HCT116 (cell line): ENCODE measurements at regions not wholly inside any gene's neighbourhood (a gene's known extent, or its start where the extent isn't known, plus 50 kb on each side); places are given as distances from the start of the nearest gene placed in this dataset.

Experiments
- ATAC-seq: fragments of 200-7000 bp; cut with Tn5 transposase; 2 replicates; pipeline ENCODE4 v1.9.1; 2020; ENCODE audit warnings: mild to moderate bottlenecking, moderate library complexity
- BruUV-seq: library from RNA; stranded (reverse); fragments of 400-500 nt; replicated peaks from 2 replicates; lab custom pipeline; 2021; lab: Mats Ljungman, UMichigan
- CTCF ChIA-PET: fragments of 300-600 bp; sonication (Branson Sonifier 250); formaldehyde crosslinking; loops from one replicate; lab custom pipeline; 2021; ENCODE audit warnings: antibody characterized with exemption; lab: Charles Lee
- POLR2A ChIA-PET: fragments of 300-600, 350-600 bp; sonication (Branson Sonifier 250); formaldehyde crosslinking; loops from one replicate; lab custom pipeline; 2021; ENCODE audit warnings: antibody characterized with exemption; lab: Charles Lee
- RAD21 ChIA-PET, 2 experiments: fragments of 300-600 bp; sonication (Branson Sonifier 250); formaldehyde crosslinking; loops; one replicate each; lab custom pipeline; 2023; ENCODE audit warnings: low total read pairs in 2 of 2; ENCODE audit not compliant: uncharacterized antibody in 2 of 2, unreplicated experiment in 2 of 2, low non-redundant PET in 1 of 2; lab: Charles Lee
- DNase-seq: peaks from one replicate; pipeline ENCODE4 v3.0.0-alpha.2; 2010; ENCODE audit warnings: low read depth, low spot score
- H2AFZ ChIP-seq: fragments of 200-600 bp; shearing (Covaris generic), sonication (generic); 2 replicates; pipeline ENCODE4 v1.6.1; 2017; ENCODE audit warnings: low read depth, mixed run types, mixed read lengths, antibody characterized with exemption, low read length; ENCODE audit not compliant: poor library complexity, severe bottlenecking
- H3K27ac ChIP-seq: 2 replicates; pipeline ENCODE4 v1.5.1; 2012; ENCODE audit warnings: low read depth, low read length
- H3K27me3 ChIP-seq: fragments of 200-600 bp; sonication (generic); 2 replicates; pipeline ENCODE4 v1.6.1; 2016; ENCODE audit warnings: mixed run types, low read length, mixed read lengths; ENCODE audit not compliant: insufficient read depth
- H3K36me3 ChIP-seq, 2 experiments: fragments of 200-500 bp in 1 of 2; fragments of 200-600 bp in 1 of 2; sonication (Bioruptor generic) in 1 of 2; sonication (generic) in 1 of 2; 2 replicates each; pipeline versions ENCODE4 v1.5.1 to v1.6.1; 2014 to 2016; ENCODE audit warnings: low read length in 2 of 2, inconsistent platforms in 1 of 2, mixed read lengths in 1 of 2, mixed run types in 1 of 2; ENCODE audit not compliant: insufficient read depth in 2 of 2, control insufficient read depth in 1 of 2
- H3K4me1 ChIP-seq, 2 experiments: fragments of 200-600 bp in 1 of 2; sonication (generic) in 1 of 2; 2 replicates each; pipeline versions ENCODE4 v1.5.1 to v1.6.1; 2012 to 2017; ENCODE audit warnings: low read length in 2 of 2, inconsistent platforms in 1 of 2, mild to moderate bottlenecking in 1 of 2, mixed read lengths in 1 of 2, mixed run types in 1 of 2, moderate library complexity in 1 of 2; ENCODE audit not compliant: insufficient read depth in 2 of 2, control insufficient read depth in 1 of 2
- H3K4me2 ChIP-seq: fragments of 200-600 bp; sonication (generic); 2 replicates; pipeline ENCODE4 v1.6.1; 2017; ENCODE audit warnings: mixed run types, low read length, mixed read lengths
- H3K4me3 ChIP-seq, 2 experiments: fragments of 200-600 bp in 1 of 2; sonication (generic) in 1 of 2; replicated peaks in 1 of 2; 2 replicates each; pipeline ENCODE4 v1.5.1; 2011 to 2016; ENCODE audit warnings: low read length in 2 of 2, control low read depth in 1 of 2, low read depth in 1 of 2, mild to moderate bottlenecking in 1 of 2, mixed read lengths in 1 of 2, mixed run types in 1 of 2
- H3K79me2 ChIP-seq: fragments of 200-600 bp; sonication (generic); 2 replicates; pipeline ENCODE4 v1.6.1; 2017; ENCODE audit warnings: mild to moderate bottlenecking, mixed run types, low read length, moderate library complexity, mixed read lengths; ENCODE audit not compliant: insufficient read depth
- H3K9ac ChIP-seq: fragments of 200-600 bp; sonication (generic); 2 replicates; pipeline ENCODE4 v1.6.1; 2016; ENCODE audit warnings: low read length, mixed read lengths
- H3K9me2 ChIP-seq: fragments of 200-600 bp; sonication (generic), shearing (Covaris generic); 2 replicates; pipeline ENCODE4 v1.6.1; 2017; ENCODE audit warnings: mixed run types, mild to moderate bottlenecking, moderate library complexity; ENCODE audit not compliant: insufficient read depth
- H3K9me3 ChIP-seq, 2 experiments: fragments of 200-500 bp in 1 of 2; fragments of 200-600 bp in 1 of 2; sonication (Bioruptor generic) in 1 of 2; sonication (generic) in 1 of 2; 2 replicates each; pipeline ENCODE4 v1.6.1; 2014 to 2017; ENCODE audit warnings: low read length in 2 of 2, mixed read lengths in 2 of 2, inconsistent platforms in 1 of 2, low read depth in 1 of 2, mild to moderate bottlenecking in 1 of 2, mixed run types in 1 of 2, moderate library complexity in 1 of 2; ENCODE audit not compliant: control insufficient read depth in 1 of 2, insufficient read depth in 1 of 2
- H4K20me1 ChIP-seq: fragments of 200-600 bp; sonication (generic), shearing (Covaris generic); 2 replicates; pipeline ENCODE4 v1.6.1; 2017; ENCODE audit warnings: mixed run types, mild to moderate bottlenecking, moderate library complexity; ENCODE audit not compliant: insufficient read depth
- ATF3 ChIP-seq: IDR thresholded peaks from 2 replicates; pipeline ENCODE4 v1.6.1; 2012
- CBX3 ChIP-seq: IDR thresholded peaks from 2 replicates; pipeline ENCODE4 v1.6.1; 2012; ENCODE audit warnings: low read depth
- CEBPB ChIP-seq: IDR thresholded peaks from 2 replicates; pipeline ENCODE4 v1.6.1; 2012; ENCODE audit warnings: low read depth
- EZH2phosphoT487 ChIP-seq: fragments of 200-600 bp; IDR thresholded peaks from 2 replicates; pipeline ENCODE4 v1.6.1; 2018; ENCODE audit warnings: antibody characterized with exemption, borderline replicate concordance
- FOSL1 ChIP-seq: IDR thresholded peaks from 2 replicates; pipeline ENCODE4 v1.6.1; 2012; ENCODE audit warnings: low read depth
- JUND ChIP-seq: IDR thresholded peaks from 2 replicates; pipeline ENCODE4 v1.6.1; 2012
- MAX ChIP-seq: IDR thresholded peaks from 2 replicates; pipeline ENCODE4 v1.6.1; 2012
- POLR2A ChIP-seq: IDR thresholded peaks from 2 replicates; pipeline ENCODE4 v1.7.0; 2011; ENCODE audit warnings: borderline replicate concordance; ENCODE audit not compliant: insufficient read depth, insufficient read length; ENCODE audit errors: extremely low read depth
- POLR2AphosphoS5 ChIP-seq: IDR thresholded peaks from 2 replicates; pipeline ENCODE4 v1.6.1; 2011; ENCODE audit warnings: mild to moderate bottlenecking, low read depth, low read length, moderate library complexity
- RAD21 ChIP-seq: IDR thresholded peaks from 2 replicates; pipeline ENCODE4 v1.6.1; 2012; ENCODE audit warnings: low read depth, mild to moderate bottlenecking
- REST ChIP-seq: IDR thresholded peaks from 2 replicates; pipeline ENCODE4 v1.6.1; 2012; ENCODE audit warnings: low read depth
- SIN3A ChIP-seq: IDR thresholded peaks from 2 replicates; pipeline ENCODE4 v1.6.1; 2012; ENCODE audit warnings: low read depth
- SP1 ChIP-seq: IDR thresholded peaks from 2 replicates; pipeline ENCODE4 v1.6.1; 2012; ENCODE audit warnings: low read depth
- SRF ChIP-seq: IDR thresholded peaks from 2 replicates; pipeline ENCODE4 v1.6.1; 2012; ENCODE audit warnings: low read depth
- TCF7L2 ChIP-seq: IDR thresholded peaks from 2 replicates; pipeline ENCODE4 v1.7.0; 2011; ENCODE audit warnings: borderline replicate concordance, inconsistent platforms; ENCODE audit not compliant: insufficient read depth, insufficient read length; ENCODE audit errors: extremely low read depth
- YY1 ChIP-seq: IDR thresholded peaks from 2 replicates; pipeline ENCODE4 v1.6.1; 2011; ENCODE audit warnings: low read length, low read depth, moderate library complexity, mild to moderate bottlenecking; ENCODE audit not compliant: insufficient replicate concordance; ENCODE audit errors: extremely low read depth
- ZFX ChIP-seq: fragments of 450-650 bp; IDR thresholded peaks from 2 replicates; pipeline ENCODE4 v1.6.1; 2017
- ZNF274 ChIP-seq: fragments of 200-500 bp; sonication (Bioruptor generic); IDR thresholded peaks from 2 replicates; pipeline ENCODE4 v1.6.1; 2014; ENCODE audit warnings: mild to moderate bottlenecking, low read depth, low read length, inconsistent platforms
- intact Hi-C: fragments of 100-400 bp; cut with micrococcal nuclease; formaldehyde crosslinking; loops from 2 replicates; pipeline ENCODE4 v1.10.0; 2022
- TF ChIP-seq, protein P1 (sequence below): IDR thresholded peaks from 2 replicates; pipeline ENCODE4 v1.6.1; 2011; ENCODE audit warnings: mild to moderate bottlenecking, low read length, moderate library complexity; ENCODE audit not compliant: insufficient replicate concordance; ENCODE audit errors: extremely low read depth

GRCh38 chr9:115171921-115172388, 54.0 kb upstream of the TNC start:
- POLR2A ChIA-PET: no interaction called here
- BruUV-seq: no TSS peak
- Histone ChIP-seq H4K20me1 (no peaks in the 10 kb centered on the region), H3K36me3 (no peaks in the 10 kb centered on the region), H2AFZ (no peak overlapping the region), H3K27ac (no peak overlapping the region), H3K4me2 (no peak overlapping the region), H3K9ac (no peak overlapping the region), H3K27me3 (no peaks in the 10 kb centered on the region), H3K79me2 (no peaks in the 10 kb centered on the region), H3K4me1 (peaks cover 10 to 22% of the 10 kb centered on the region in 2 experiments; a peak in 3 of 4 replicates), H3K9me2 (no peaks in the 10 kb centered on the region), H3K4me3 (no peak overlapping the region), H3K9me3 (no peaks in the 10 kb centered on the region)
- DNase-seq (no peak), ATAC-seq (no peak)
- intact Hi-C loops: no loop called here
- CTCF ChIA-PET: no interaction called here
- RAD21 ChIA-PET: no interaction called here
- TF ChIP-seq SP1: no peak
- TF ChIP-seq CEBPB: no peak
- TF ChIP-seq YY1: no peak
- no peak for TF ChIP-seq ZFX
- no peak for TF ChIP-seq SRF
- no peak for TF ChIP-seq CBX3
- no peak for TF ChIP-seq SIN3A
- TF ChIP-seq POLR2A: no peak
- TF ChIP-seq MAX: no peak
- TF ChIP-seq ZNF274: no peak
- TF ChIP-seq TCF7L2: no peak
- no peak for TF ChIP-seq REST
- TF ChIP-seq, protein P1, sequence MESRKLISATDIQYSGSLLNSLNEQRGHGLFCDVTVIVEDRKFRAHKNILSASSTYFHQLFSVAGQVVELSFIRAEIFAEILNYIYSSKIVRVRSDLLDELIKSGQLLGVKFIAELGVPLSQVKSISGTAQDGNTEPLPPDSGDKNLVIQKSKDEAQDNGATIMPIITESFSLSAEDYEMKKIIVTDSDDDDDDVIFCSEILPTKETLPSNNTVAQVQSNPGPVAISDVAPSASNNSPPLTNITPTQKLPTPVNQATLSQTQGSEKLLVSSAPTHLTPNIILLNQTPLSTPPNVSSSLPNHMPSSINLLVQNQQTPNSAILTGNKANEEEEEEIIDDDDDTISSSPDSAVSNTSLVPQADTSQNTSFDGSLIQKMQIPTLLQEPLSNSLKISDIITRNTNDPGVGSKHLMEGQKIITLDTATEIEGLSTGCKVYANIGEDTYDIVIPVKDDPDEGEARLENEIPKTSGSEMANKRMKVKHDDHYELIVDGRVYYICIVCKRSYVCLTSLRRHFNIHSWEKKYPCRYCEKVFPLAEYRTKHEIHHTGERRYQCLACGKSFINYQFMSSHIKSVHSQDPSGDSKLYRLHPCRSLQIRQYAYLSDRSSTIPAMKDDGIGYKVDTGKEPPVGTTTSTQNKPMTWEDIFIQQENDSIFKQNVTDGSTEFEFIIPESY: no peak
- no peak for TF ChIP-seq POLR2AphosphoS5
- TF ChIP-seq EZH2phosphoT487: no peak
- no peak for TF ChIP-seq ATF3
- TF ChIP-seq RAD21: no peak
- TF ChIP-seq FOSL1: no peak
- no peak for TF ChIP-seq JUND
